ENCODE measurements at regions not wholly inside any gene's neighbourhood (a gene's known extent, or its start where the extent isn't known, plus 50 kb on each side); places are given as distances from the start of the nearest gene placed in this dataset.

- TF ChIP-seq CTCF (IDR thresholded peaks at IDR 0.05), result no peak
- Mint-ChIP-seq H3K27me3 (ENCODE audit: low read depth, poor library complexity) (peaks cover 26% of the 10 kb centered on the region), H3K9me3 (no peaks in the 10 kb centered on the region), H3K4me3 (peak overlapping the region; percentile 55), H3K4me1 (peaks cover 92% of the 10 kb centered on the region), H3K27ac (peak overlapping the region; percentile 64), H3K36me3 (ENCODE audit: low read depth) (no peaks in the 10 kb centered on the region)
- DNase-seq, result peak; percentile 52
Observed at GRCh38 chr16:85162478-85163277, 50.4 kb upstream of the CIBAR2 start.

- Mint-ChIP-seq H3K9me3 (no peaks in the 10 kb centered on the region), H3K27me3 (ENCODE audit: low read depth, poor library complexity) (peaks cover 23% of the 10 kb centered on the region), H3K4me1 (peaks cover 92% of the 10 kb centered on the region), H3K27ac (no peak overlapping the region), H3K36me3 (ENCODE audit: low read depth) (no peaks in the 10 kb centered on the region), H3K4me3 (no peak overlapping the region)
- TF ChIP-seq CTCF (IDR thresholded peaks at IDR 0.05), result no peak
- no peak for DNase-seq
Observed at GRCh38 chr16:85163278-85164112, 51.2 kb upstream of the CIBAR2 start.

GRCh38 chr16:85164431-85164830 is 52.2 kb upstream of the CIBAR2 start:
- no peaks in the 10 kb centered on the region for H3K36me3 Mint-ChIP-seq (ENCODE audit: low read depth)
- no peaks in the 10 kb centered on the region for H3K9me3 Mint-ChIP-seq
- peaks cover 23% of the 10 kb centered on the region for H3K27me3 Mint-ChIP-seq (ENCODE audit: low read depth, poor library complexity)
- no peak for DNase-seq
- no peak overlapping the region for H3K27ac Mint-ChIP-seq
- no peak for TF ChIP-seq CTCF (IDR thresholded peaks at IDR 0.05)
- H3K4me1 Mint-ChIP-seq, result peaks cover 85% of the 10 kb centered on the region
- H3K4me3 Mint-ChIP-seq, result no peak overlapping the region

GRCh38 chr16:85164838-85165516 is 52.7 kb upstream of the CIBAR2 start:
- Mint-ChIP-seq H3K4me1 (peaks cover 80% of the 10 kb centered on the region), H3K27me3 (ENCODE audit: low read depth, poor library complexity) (peaks cover 23% of the 10 kb centered on the region), H3K4me3 (peak overlapping the region; percentile 58), H3K9me3 (no peaks in the 10 kb centered on the region), H3K36me3 (ENCODE audit: low read depth) (no peaks in the 10 kb centered on the region), H3K27ac (no peak overlapping the region)
- TF ChIP-seq CTCF (IDR thresholded peaks at IDR 0.05), result no peak
- DNase-seq, result no peak

GRCh38 chr16:85165781-85166180 is 53.5 kb upstream of the CIBAR2 start:
- H3K4me1 Mint-ChIP-seq, result peaks cover 72% of the 10 kb centered on the region
- H3K9me3 Mint-ChIP-seq, result no peaks in the 10 kb centered on the region
- no peak for TF ChIP-seq CTCF (IDR thresholded peaks at IDR 0.05)

More at GRCh38 chr16:85165781-85166180, 53.5 kb upstream of the CIBAR2 start:
- H3K36me3 Mint-ChIP-seq (ENCODE audit: low read depth), result no peaks in the 10 kb centered on the region
- no peak overlapping the region for H3K4me3 Mint-ChIP-seq
- no peak for DNase-seq
- peaks cover 26% of the 10 kb centered on the region for H3K27me3 Mint-ChIP-seq (ENCODE audit: low read depth, poor library complexity)
- H3K27ac Mint-ChIP-seq, result no peak overlapping the region

All from nephron progenitor cell (in vitro differentiated cells).